ENCODE measurements at regions not wholly inside any gene's neighbourhood (a gene's known extent, or its start where the extent isn't known, plus 50 kb on each side); places are given as distances from the start of the nearest gene placed in this dataset.

- H4K20me1 ChIP-seq (ENCODE audit: insufficient read depth), result no peaks in the 10 kb centered on the region
- no peaks in the 10 kb centered on the region for H3F3A ChIP-seq (ENCODE audit: insufficient read depth, low read length, poor library complexity, severe bottlenecking)
- H3K4me3 ChIP-seq (ENCODE audit: low read length), result no peak overlapping the region
- no peaks in the 10 kb centered on the region for H3K36me3 ChIP-seq (ENCODE audit: insufficient read depth, low read length)
- H3K4me2 ChIP-seq (ENCODE audit: low read length), result no peak overlapping the region
- no peaks in the 10 kb centered on the region for H3K9me2 ChIP-seq (ENCODE audit: insufficient read depth, low read length)
- H2AFZ ChIP-seq (ENCODE audit: low read depth, low read length), result no peak overlapping the region
- H3K27ac ChIP-seq (ENCODE audit: low read length), result no peak overlapping the region
- TF ChIP-seq SMC3 (conservative IDR thresholded peaks at IDR 0.05; ENCODE audit: poor library complexity), result no peak
- TF ChIP-seq EP300 (conservative IDR thresholded peaks at IDR 0.05; ENCODE audit: poor library complexity, severe bottlenecking), result no peak
- no peak overlapping the region for H3K9ac ChIP-seq (ENCODE audit: low read length)
- H3K27me3 ChIP-seq (ENCODE audit: insufficient read depth, low read depth, low read length), result no peaks in the 10 kb centered on the region
- H3K79me2 ChIP-seq (replicated peaks; ENCODE audit: insufficient read depth, low read length), result no peaks in the 10 kb centered on the region
- H3K9me3 ChIP-seq (ENCODE audit: low read length), result no peaks in the 10 kb centered on the region
These were observed 274.6 kb upstream of the SMIM30 start for GRCh38 chr7:113392841-113393540.

- no peaks in the 10 kb centered on the region for H3K36me3 ChIP-seq (ENCODE audit: insufficient read depth, low read length)
- no peaks in the 10 kb centered on the region for H4K20me1 ChIP-seq (ENCODE audit: insufficient read depth)
- H3K4me2 ChIP-seq (ENCODE audit: low read length), result no peak overlapping the region
- no peaks in the 10 kb centered on the region for H3K79me2 ChIP-seq (replicated peaks; ENCODE audit: insufficient read depth, low read length)
- TF ChIP-seq SMC3 (conservative IDR thresholded peaks at IDR 0.05; ENCODE audit: poor library complexity) (no peak), REST (IDR thresholded peaks at IDR 0.05; ENCODE audit: borderline replicate concordance) (no peak), MXI1 (conservative IDR thresholded peaks at IDR 0.05; ENCODE audit: poor library complexity, severe bottlenecking) (no peak), CTCF (IDR thresholded peaks at IDR 0.05; ENCODE audit: poor library complexity, severe bottlenecking) (no peak), RAD21 (conservative IDR thresholded peaks at IDR 0.05) (no peak), TAF1 (IDR thresholded peaks at IDR 0.05; ENCODE audit: low read depth) (no peak), POLR2AphosphoS5 (IDR thresholded peaks at IDR 0.05) (no peak)
- no peaks in the 10 kb centered on the region for H3F3A ChIP-seq (ENCODE audit: insufficient read depth, low read length, poor library complexity, severe bottlenecking)
- H3K4me3 ChIP-seq (ENCODE audit: low read length), result no peak overlapping the region
- no peaks in the 10 kb centered on the region for H3K9me3 ChIP-seq (ENCODE audit: low read length)
- no peak overlapping the region for H3K9ac ChIP-seq (ENCODE audit: low read length)
- H3K9me2 ChIP-seq (ENCODE audit: insufficient read depth, low read length), result no peaks in the 10 kb centered on the region
- H3K27ac ChIP-seq (ENCODE audit: low read length), result no peak overlapping the region
- no peak overlapping the region for H2AFZ ChIP-seq (ENCODE audit: low read depth, low read length)
- no peaks in the 10 kb centered on the region for H3K27me3 ChIP-seq (ENCODE audit: insufficient read depth, low read depth, low read length)
These were observed 274.1 kb upstream of the SMIM30 start for GRCh38 chr7:113392421-113392820.

GRCh38 chr7:113389112-113389646 is 270.8 kb upstream of the SMIM30 start:
- Histone ChIP-seq H3K27ac (ENCODE audit: low read length) (no peak overlapping the region), H3K27me3 (ENCODE audit: insufficient read depth, low read depth, low read length) (no peaks in the 10 kb centered on the region), H4K20me1 (ENCODE audit: insufficient read depth) (no peaks in the 10 kb centered on the region), H3K9me3 (ENCODE audit: low read length) (no peaks in the 10 kb centered on the region), H3K79me2 (replicated peaks; ENCODE audit: insufficient read depth, low read length) (no peaks in the 10 kb centered on the region), H3K4me3 (ENCODE audit: low read length) (no peak overlapping the region), H3K9ac (ENCODE audit: low read length) (no peak overlapping the region), H3F3A (ENCODE audit: insufficient read depth, low read length, poor library complexity, severe bottlenecking) (no peaks in the 10 kb centered on the region), H2AFZ (ENCODE audit: low read depth, low read length) (no peak overlapping the region), H3K4me2 (ENCODE audit: low read length) (no peak overlapping the region), H3K9me2 (ENCODE audit: insufficient read depth, low read length) (no peaks in the 10 kb centered on the region), H3K36me3 (ENCODE audit: insufficient read depth, low read length) (no peaks in the 10 kb centered on the region)
- TF ChIP-seq MXI1 (conservative IDR thresholded peaks at IDR 0.05; ENCODE audit: poor library complexity, severe bottlenecking) (no peak), CTCF (IDR thresholded peaks at IDR 0.05; ENCODE audit: poor library complexity, severe bottlenecking) (no peak), EP300 (conservative IDR thresholded peaks at IDR 0.05; ENCODE audit: poor library complexity, severe bottlenecking) (no peak), SMC3 (conservative IDR thresholded peaks at IDR 0.05; ENCODE audit: poor library complexity) (no peak), REST (IDR thresholded peaks at IDR 0.05; ENCODE audit: borderline replicate concordance) (no peak), EZH2 (IDR thresholded peaks at IDR 0.05; ENCODE audit: borderline replicate concordance, insufficient read depth, low read length, poor library complexity, severe bottlenecking) (no peak), TAF1 (IDR thresholded peaks at IDR 0.05; ENCODE audit: low read depth) (no peak), POLR2AphosphoS5 (IDR thresholded peaks at IDR 0.05) (no peak), RAD21 (conservative IDR thresholded peaks at IDR 0.05) (no peak)
